GM18868 (cell line): ENCODE measurements at regions not wholly inside any gene's neighbourhood (a gene's known extent, or its start where the extent isn't known, plus 50 kb on each side); places are given as distances from the start of the nearest gene placed in this dataset.

Source experiments
- ATAC-seq: cut with Tn5 transposase; IDR thresholded peaks from one replicate; pipeline ENCODE4 v1.9.1; 2021; ENCODE audit warnings: mild to moderate bottlenecking, moderate library complexity; ENCODE audit not compliant: unreplicated experiment

DNA sequence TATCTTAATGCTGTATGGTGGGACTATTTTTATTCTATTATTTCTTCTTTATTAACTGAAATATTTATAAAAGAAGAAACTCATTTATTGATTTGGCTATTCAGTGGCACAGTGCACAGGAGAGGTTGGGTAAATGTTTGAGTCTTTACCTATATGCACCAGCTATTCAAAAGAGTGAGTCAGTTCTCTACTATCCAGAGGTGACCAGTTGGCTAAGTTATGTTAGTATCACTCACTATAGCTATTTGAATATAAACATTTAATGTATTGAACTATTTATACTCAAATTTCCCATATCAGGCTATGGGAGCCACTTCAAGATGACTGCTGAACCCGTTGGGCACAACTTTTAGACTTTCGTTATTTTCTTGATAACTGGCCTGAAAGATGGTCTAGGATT is 106.1 kb upstream of the VEGFC start:
- no peak for ATAC-seq

DNA sequence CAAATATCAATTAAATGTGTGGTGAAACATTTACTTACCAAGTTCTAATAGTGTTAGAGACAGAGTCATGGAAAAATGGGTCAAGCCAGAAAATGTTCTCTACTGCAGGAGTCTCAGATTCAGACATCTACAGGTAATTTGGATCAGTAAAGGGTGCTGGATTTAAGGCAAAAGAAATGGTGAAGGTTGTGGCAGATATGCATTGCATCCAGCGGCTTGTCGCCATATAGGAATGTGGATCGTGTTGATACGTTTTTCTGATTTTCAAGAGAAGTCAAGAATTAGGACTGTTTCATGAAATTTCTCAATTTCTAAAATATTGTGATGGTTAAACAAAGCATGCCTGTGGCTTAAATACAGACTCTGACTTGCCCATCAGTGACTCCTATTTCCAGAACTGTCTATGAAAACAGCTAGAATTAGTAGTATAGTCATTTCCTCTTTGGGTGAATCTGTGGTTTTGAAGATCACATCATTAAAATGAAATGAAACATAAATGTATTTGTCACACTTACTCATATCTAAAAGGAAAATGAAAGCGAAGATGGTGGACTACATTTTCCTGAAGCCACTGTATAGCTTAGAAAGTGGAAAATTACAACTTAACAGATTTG is 110.1 kb upstream of the VEGFC start:
- peak; percentile 98 for ATAC-seq

DNA sequence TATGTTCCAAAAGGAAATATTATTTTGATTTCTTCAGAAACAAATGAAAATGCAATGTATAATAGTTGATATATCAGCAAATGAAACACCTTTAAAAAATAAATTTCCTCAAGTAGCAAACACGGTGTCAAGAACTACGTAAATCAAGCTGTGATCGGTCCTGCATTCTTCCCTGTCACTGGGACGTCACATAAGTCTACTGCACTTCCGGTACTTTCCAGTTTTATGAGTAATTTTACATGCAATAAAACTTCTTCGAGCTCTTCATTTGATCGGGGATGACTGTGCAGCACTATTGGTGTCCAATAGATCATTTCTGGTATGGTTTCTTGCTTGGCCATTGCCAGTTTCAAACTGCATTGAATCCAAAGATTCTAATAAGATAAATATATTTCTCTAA is 114.0 kb upstream of the VEGFC start:
- ATAC-seq = no peak

DNA sequence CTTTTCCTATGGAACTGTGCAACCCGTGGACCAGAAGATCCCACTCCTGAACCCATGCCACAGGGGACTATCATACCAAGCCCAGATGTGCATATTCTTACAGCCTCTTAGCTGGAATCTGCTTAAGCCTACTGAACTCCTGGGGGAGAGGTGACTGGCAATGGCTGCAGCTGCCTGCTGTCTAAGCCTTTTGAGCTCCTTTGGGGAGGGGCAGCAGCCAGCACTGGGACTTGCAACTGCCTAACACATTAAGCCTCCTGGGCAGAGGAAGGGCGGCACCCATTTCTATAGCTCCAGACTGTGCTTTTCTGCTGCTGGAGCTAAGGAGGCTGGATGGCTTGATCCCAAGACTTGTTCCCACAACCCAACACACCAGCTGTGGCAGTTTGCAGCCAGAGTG is 117.9 kb upstream of the VEGFC start:
- no peak for ATAC-seq

GRCh38 chr4:176919631-176920030 is 126.9 kb upstream of the VEGFC start:
- ATAC-seq = no peak

- ATAC-seq = no peak
Observed at GRCh38 chr4:176920694-176921093, 128.0 kb upstream of the VEGFC start.

DNA sequence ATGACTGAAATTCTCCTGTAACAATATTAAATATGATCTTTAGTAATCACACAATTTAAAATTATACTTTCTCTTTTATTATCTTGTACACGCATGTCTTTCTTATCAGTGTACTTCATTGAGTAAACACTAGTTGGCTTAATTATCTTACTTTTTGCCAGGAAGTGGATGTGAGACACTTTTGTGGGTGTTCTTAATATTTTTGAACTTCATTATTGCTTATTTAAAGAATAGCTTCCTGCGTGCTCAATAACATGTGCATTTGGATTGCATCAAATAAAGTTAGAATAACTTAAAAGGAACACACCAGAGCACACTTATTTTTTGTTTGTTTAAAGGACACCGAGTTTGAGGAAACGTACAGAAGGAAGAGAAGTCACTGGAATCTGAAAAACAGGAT is 128.5 kb upstream of the VEGFC start:
- ATAC-seq = no peak

GRCh38 chr4:176924238-176924637 is 131.5 kb upstream of the VEGFC start:
- ATAC-seq = no peak

- ATAC-seq = no peak
Observed at GRCh38 chr4:176925962-176926361, 133.2 kb upstream of the VEGFC start.

DNA sequence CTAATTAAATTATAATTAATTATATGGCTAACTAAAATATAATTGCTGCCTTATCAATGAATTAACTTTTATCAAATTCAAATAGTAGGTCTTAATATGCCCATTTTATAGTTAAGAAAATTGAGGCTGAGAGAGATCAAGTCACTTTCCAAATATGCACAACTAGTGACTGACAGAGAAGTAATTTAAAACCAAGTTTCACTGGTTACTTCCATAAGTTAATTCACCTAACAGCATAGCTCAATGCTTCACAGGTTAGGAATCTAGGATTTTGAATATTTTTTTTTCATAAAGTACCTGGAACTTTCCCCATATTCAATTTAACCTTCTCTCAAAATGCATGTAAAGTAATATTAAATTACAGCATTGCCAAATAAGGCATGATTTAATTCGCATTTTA is 134.4 kb upstream of the VEGFC start:
- no peak for ATAC-seq

- no peak for ATAC-seq
Observed at GRCh38 chr4:176927664-176928063, 134.9 kb upstream of the VEGFC start.

- ATAC-seq = no peak
Observed at GRCh38 chr4:176939445-176939844, 146.7 kb upstream of the VEGFC start.

GRCh38 chr4:176945334-176945733 is 152.6 kb upstream of the VEGFC start:
- ATAC-seq = no peak

- ATAC-seq = no peak
Observed at GRCh38 chr4:176949029-176949428, 156.3 kb upstream of the VEGFC start.

DNA sequence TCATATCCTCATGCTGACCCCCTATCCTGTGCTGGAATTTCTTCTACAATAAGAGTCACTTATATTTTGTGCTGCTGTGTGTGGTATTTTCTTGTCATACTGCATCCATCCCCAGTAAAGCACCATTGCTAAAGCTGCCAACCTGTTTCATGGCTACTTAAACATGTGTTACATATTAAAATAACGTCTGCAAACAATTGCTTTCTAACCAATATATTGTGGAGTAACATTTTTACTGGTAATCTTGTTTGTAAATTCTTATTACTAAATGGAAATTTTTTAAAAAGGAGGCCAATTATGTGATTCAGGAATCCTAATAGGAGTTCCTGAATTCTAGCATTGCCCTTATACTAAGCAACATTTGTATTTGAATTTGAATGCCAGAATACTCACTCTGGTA is 160.3 kb upstream of the VEGFC start:
- ATAC-seq = no peak

DNA sequence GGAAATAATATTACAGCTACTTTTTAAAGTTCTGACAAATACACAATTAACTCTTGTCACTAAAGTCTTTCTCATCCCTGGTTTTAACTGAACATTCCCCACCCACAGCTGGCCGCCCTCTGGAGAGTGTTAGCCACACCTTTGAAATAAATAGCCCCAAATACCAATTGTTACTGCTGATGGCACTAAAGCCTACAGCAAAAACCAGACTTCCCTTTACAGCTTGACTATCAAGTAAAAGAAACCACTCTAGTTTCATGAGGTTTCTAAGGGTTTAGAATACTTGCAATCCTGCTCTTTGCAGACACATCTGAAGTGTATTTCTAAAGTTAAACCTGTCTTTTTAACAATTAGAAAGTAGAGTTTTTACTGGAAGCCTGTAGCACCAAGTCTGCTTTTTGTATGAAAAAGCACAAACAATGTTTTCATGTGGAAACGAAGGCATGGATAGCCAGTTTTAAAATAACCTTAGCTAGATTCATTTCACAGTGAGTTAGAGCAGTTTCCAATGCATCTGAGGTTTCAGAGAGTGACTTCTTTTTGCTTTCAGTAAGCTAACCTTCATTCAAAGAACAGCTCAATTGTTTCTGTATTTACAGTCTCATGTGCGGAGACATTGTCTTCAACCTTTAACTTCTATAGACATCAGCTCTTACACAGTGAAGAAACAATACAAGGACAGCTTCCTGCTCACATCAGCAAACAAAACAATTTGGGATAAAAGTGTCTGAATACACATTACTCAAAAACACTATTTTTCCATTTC is 164.8 kb upstream of the VEGFC start:
- no peak for ATAC-seq

GRCh38 chr4:176959980-176960379 is 167.3 kb upstream of the VEGFC start:
- no peak for ATAC-seq

- no peak for ATAC-seq
Observed at GRCh38 chr4:176963121-176963520, 170.4 kb upstream of the VEGFC start.

DNA sequence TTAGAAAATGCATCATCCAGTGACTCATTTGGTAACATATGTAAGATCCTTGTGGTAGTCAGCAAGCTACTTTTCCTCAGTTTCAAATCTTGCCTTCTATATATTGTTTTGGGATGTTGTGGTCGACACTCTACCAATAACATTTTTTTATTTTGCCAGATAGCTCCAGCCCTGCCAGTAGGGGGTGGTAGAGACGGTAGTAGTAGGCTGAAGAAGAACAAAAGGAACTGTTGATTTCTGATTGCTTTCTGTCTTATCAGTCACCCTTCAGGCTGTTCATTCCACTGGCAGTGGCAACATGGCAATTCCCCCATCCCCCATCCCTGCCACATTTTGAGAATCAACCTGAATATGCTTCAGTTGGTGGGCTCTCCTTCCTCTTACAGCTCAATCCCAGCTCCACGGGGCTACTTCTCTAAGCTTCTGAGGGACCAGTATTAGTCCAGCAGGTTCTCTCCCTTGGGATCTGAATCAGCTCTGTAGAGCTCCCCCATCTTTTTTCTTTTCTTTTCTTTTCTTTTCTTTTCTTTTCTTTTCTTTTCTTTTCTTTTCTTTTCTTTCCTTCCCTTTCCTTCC is 171.5 kb upstream of the VEGFC start:
- ATAC-seq = peak; percentile 48

DNA sequence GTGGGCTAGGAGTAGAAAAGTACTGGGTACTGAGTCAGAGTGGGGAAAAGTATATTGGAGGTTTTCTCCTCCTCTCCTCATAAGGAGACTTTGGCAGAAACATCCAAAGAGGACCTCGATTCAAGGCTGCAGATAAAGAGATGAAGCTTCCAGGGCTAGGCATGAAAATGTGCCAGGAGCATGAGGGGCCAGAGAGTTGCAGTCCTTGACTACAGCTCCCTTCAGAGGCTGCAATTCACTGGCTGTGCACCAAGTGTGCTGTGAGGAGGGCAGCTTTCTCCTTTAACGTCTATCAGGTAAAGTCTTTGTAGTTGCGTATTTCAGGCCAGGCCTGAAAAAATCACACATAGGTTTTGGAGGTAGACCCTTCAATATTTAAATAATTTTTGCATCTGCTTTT is 174.9 kb upstream of the VEGFC start:
- no peak for ATAC-seq

DNA sequence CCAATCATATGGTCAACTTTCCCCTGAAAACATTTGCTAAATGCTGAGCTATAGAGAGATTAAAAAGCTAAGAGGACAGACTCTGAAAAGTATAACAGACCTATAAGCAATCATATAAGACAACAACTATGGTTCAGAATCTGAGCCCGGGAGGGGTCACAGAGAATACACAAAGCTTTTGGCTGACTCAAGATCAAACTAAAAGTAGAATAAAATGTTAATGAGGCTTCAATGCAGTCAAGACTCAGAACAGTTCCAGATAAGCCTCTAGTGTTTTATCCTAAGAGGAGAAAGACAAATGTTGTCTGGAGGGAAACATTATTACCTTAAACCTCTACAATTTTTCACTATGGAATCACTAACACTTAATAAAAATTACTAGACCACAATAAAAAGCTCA is 175.4 kb upstream of the VEGFC start:
- no peak for ATAC-seq

- ATAC-seq = no peak
Observed at GRCh38 chr4:176969011-176969410, 176.3 kb upstream of the VEGFC start.
